Spleen (tissue), 7 donors: ENCODE measurements at regions not wholly inside any gene's neighbourhood (a gene's known extent, or its start where the extent isn't known, plus 50 kb on each side); places are given as distances from the start of the nearest gene placed in this dataset.
A peak's percentile ranks its signal among the peaks of the same experiment; 100 is the strongest.

Experiments
- POLR2AphosphoS5 ChIP-seq, 3 donors: sonication (generic); formaldehyde crosslinking; IDR thresholded peaks; one replicate each; pipeline ENCODE4 v1.5.1; 2017; ENCODE audit warnings: antibody characterized with exemption in 3 of 3
- TF ChIP-seq, protein P1 (sequence below), 11 experiments: fragments of 200-600 bp in 7 of 11; fragments of 450-650 bp in 4 of 11; sonication (generic) in 4 of 11; IDR thresholded peaks in 8 of 11; conservative IDR thresholded peaks in 3 of 11; 1 replicate in 7 of 11; 2 replicates in 4 of 11; pipeline versions ENCODE4 v1.4.0 to v1.8.0; 2016 to 2021; ENCODE audit warnings: antibody characterized with exemption in 11 of 11, inconsistent platforms in 4 of 11, mild to moderate bottlenecking in 1 of 11
- donor health status: DM: no; HTN: no; CAD: no; lungs with moderate emphysema.
- donor health status: DM: no; HTN: no; CAD: no.
- donor health status: DM: no; HTN: no; CAD: no.

DNA sequence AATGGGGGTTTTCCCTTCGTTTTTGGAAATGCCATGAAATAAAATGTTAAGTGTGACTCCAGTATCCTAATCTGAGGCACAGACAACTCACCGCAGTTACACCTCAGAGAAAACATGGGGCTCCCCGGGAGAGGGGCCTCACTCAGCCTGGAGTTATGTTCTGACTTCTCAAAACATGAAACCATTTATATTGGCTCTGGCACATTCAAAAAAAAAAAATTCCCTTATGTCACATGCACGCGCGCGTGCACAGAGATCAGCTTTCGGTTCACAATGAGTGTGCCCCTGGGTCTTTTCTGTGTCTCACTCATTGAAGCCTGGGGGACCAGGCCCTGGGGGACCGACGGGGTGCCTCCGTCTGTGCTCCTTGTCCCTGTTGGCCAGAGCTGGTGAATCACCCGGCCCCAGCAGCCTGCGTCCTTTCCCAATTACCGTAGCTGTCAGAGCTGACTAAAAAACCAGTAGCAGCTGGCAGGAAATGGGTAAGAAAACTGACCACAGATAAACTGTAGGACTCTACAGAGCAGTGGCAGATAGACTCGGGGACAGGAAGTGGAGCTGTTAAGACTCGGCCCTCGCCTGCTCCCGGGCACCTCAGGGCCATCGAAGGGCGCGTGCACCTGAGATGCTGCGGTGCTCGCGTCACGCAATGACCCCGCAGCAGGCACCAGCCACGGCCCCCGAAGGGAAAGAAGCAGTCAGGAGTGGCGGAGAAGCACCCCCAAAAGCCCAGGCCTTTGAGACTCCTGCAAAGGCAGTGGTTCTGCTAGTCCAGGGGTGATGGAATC, 138.3 kb upstream of the ID2 start:
- TF ChIP-seq, protein P1, sequence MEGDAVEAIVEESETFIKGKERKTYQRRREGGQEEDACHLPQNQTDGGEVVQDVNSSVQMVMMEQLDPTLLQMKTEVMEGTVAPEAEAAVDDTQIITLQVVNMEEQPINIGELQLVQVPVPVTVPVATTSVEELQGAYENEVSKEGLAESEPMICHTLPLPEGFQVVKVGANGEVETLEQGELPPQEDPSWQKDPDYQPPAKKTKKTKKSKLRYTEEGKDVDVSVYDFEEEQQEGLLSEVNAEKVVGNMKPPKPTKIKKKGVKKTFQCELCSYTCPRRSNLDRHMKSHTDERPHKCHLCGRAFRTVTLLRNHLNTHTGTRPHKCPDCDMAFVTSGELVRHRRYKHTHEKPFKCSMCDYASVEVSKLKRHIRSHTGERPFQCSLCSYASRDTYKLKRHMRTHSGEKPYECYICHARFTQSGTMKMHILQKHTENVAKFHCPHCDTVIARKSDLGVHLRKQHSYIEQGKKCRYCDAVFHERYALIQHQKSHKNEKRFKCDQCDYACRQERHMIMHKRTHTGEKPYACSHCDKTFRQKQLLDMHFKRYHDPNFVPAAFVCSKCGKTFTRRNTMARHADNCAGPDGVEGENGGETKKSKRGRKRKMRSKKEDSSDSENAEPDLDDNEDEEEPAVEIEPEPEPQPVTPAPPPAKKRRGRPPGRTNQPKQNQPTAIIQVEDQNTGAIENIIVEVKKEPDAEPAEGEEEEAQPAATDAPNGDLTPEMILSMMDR (IDR thresholded peaks at IDR 0.05 in 8 of 11, conservative IDR thresholded peaks at IDR 0.05 in 3 of 11), result peak in 3 of 11 experiments; percentile 13 to 27 (median 14)
- peak; percentile 73 to 78 (median 73) for TF ChIP-seq POLR2AphosphoS5 (IDR thresholded peaks at IDR 0.05)
